NCI-H69 (cell line): ENCODE measurements at regions not wholly inside any gene's neighbourhood (a gene's known extent, or its start where the extent isn't known, plus 50 kb on each side); places are given as distances from the start of the nearest gene placed in this dataset.
A peak's percentile ranks its signal among the peaks of the same experiment; 100 is the strongest.
"Not testable (repeated sequence)": the region's sequence is repeated elsewhere in the genome, so short reads cannot be mapped to it uniquely, and the experiment has no call there.

Source experiments
- DNase-seq: peaks from one replicate; lab custom pipeline; 2025; lab: John Stamatoyannopoulos, UW

DNA sequence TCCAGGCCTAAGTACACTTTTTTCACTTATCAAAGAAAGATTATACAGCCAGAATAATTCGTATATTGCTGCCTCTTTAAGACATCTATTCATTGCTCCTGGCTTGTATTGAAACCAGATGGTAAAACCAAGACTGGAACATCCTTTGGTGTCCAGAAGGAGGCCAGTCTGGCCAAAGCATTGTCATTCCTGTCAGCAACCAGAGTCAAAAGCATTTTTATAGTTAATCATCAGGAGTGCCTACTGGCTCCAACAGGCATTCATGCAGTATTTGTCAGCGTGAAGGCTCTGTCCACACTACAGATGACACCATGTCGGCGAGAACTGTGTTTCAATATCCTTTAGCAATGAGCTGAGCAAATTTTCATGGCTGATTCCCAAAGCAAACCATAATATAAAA is 118.0 kb upstream of the G2E3 start:
- DNase-seq = peak; percentile 79

DNA sequence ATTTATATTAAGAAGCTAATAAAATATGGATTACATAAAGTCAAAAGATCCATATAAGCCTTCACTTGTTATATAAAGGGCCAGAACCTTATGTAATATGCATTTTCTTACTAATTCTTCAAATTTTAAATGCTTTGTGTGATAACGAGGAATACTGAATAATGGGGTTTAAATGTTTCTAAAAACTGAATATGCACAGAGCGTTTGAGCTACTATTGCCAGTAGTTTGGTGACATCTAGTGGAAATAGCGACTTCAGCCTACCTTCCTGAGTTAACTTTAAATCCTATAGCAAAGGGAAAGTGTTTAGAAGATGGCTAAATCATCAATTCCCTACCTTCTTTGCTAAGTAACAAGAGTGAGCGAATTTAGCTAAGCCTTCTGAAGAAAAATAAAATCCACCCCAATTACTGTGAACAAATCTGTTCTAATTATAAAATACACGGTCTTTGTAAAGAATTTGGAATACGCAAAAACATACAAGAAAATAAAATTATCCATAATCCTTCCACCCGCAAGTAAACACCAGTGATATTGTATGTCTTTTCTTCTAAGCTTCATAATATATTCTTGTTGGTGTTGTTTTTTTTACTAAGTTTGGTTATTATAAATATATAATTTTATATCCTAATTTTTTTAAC is 115.5 kb upstream of the G2E3 start:
- DNase-seq = peak; percentile 92

DNA sequence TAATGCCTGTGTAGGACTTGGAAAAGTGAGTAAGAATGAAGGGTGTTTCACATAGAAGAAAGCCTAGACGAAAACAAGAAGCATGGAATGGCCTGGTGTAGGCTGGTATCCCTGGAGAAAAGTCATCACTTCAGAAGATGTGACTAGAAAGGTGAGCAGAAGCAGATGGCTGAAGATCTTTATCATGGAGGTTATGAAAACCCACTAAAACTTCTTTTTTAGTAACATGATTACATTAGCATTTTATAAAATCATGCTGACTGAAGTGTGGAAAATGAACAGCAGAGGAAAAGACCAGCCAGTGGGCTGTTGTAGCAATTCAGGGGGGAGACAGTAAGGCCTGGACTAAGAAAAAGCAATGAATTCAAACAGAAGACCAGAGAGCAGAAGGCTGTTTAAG is 114.5 kb upstream of the G2E3 start:
- DNase-seq = peak; percentile 67

DNA sequence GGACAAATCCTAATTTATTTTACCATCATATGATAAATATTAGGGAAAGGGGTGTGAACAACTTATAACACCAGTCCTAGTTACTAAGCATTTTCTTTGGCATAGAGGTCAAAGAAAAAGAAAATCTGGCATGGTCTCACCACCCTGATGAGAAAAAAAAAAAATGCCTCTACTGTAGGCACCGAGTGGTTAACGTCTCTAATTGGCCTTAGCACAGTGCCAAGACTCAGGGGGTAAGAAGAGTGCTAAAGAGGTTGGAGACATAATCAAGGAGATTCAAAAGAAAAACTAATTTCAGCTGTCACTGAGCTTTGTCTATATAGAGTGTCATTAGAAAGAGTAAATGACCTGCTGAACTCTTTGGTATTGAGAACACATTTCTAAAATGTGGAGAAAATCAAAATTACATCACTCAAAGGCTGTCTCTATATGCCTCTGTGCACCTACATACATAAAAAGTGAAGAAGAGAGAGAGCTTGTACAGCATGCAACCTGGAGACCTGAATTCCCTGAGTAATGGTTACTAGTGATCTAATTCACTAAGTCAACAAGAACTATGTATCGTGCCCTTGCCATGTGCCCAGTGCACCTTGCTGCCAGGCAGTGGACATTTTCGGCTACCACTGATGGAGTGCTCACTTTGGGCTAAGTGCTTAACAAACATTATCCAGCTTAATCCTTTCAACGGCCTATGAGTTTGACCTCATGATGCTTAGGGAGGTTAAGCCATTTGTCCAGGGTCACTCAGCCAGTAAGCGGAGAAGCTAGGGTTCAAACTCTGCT is 113.8 kb upstream of the G2E3 start:
- peak; percentile 94 for DNase-seq

DNA sequence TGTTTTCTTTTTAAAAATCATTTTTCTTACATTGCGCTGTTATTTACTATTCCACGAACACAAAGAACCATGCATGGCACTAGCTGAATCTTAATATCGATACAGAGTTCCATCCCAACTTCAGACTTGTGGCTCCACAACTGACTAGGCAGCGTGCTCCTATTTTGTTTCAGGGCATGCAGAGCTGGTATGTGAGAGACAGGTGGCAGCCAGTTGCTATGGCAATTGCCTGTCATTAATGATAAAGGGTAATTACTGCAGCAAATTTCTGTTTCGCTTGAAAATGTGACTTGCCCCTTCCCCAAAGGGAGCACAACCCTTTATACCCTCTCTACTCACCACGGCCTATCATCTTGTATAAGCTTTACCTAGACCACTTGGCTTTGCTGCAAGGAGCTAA is 113.1 kb upstream of the G2E3 start:
- peak; percentile 82 for DNase-seq

DNA sequence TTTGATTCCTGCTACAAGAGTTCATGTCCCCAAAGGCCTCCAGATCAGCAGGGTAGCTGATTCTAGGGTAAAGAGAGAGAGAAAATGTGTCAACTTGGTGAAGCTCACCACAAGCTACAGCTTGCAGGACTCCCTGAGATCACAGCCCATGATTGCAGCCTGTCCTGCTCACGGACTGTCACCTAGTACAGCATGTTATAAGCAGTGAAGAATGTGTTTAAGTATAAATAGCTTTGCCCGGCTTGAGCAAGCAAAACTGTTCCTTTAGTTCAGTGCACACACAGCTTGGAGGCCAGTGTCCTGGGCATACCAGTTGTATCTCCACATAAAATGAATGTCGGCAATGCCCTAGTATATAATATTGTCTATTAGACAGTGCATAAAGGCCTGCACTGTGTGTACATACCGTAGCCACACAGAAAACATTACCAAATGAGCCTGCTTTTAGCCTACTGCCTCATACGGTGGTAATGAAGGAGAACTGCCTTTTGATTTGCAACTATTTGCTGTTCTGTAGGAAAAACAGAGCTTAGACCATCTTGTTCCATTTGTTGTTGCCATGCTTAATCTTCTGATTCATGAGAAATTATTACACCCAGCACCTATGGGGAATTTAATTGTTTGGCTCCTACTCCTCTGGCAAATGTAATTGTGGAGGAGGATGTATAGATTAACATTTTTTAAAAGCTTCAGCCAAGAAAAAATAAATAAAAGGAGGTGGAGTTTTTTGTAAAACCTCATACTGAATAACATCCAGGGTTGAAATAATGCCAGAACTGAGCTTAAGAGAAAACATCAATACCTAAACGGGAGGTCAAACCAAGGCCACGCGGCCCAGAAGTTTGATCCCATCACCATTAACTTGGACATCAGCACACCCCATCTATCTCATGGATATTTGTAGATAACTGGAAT is 108.1 kb upstream of the G2E3 start:
- peak; percentile 95 for DNase-seq

DNA sequence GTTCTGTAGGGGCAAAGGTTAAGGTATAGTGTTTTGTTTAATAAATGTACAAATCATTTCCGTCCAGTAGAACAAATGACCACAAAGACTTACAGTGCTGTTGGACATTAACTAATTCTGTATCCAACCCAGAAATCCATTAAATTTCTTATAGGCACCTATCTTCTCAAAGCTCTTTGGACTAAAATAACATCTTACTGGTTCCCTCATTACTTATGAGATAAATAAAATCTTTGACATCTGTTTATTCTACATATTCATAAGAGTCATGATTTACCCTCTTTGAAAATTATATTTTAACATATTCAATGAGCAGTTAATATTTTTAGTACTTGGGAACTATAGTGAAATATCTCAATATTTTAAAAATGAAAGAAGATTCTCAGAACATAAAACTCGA is 102.7 kb upstream of the G2E3 start:
- no peak for DNase-seq

DNA sequence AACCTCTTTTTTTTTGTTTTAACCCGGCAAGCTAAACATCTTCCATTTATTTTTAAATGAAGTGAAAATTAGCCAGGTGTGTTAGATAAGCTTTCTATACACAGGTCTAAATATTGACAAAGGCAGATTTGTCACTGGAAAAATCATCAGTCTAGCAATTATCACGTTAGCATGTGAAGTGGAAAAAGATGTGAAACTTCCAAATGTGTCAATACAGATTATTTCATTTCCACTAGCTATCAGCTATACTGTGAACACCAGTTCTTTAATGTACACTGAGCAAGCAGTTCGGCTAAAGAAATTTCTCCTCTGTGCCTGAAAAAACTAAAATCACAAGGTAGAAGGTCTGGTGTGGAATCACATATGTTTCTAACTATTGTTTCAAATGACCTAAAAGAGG is 96.6 kb upstream of the G2E3 start:
- DNase-seq = peak; percentile 34

DNA sequence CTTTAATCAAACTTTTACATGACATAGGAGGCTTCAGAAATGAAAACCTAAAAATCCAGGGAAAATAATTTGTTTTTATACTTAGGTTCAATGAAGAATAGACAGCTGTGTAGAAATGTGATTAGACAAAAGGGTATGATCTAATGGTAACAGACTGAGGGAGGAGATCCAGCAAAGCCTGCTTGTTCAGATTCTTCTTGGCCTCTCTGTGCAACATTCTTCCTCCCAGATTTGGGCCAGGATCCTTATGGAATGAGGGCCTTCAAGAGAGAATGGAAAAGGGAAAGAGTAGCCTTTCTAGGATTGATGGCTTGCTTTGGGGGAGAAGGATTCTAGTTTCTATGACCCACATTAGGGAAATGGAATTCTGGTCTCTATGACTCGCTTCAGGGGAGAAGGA is 94.5 kb upstream of the G2E3 start:
- no peak for DNase-seq

DNA sequence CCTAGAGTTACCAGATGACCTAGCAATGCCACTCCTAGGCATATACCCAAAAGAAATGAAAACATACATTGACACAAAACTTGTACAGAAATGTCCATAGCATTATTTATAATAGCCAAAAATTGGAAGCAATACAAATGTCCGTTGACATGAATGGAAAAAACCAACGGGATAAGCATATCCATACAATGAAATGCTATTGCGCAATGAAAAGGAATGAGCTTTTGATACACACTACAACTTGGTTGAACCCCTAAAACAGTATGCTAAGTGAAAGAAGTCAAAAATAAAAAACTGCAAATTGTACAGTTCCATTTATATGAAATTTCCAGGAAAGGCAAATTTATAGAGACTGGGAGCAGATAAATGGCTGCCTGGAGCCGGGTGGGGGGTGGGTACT is 90.6 kb upstream of the G2E3 start:
- no peak for DNase-seq

DNA sequence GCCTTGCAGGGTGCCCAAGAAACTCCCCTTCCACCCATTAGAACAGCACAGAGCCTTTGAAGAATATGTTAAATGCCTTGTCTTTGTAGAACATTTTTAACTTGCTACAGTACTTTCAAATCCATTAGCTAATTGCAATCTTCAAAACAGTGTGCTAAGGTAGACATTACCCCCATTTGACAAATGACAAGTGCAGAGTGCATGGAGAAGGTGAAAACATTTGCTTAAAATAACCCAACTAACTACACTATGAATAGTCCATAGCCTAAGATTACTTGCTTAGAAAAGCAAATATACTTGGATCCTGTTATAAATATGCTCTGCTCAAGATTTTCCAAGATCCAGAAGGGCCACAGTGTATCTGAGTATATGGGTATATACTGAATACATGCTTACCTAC is 87.0 kb upstream of the G2E3 start:
- DNase-seq = peak; percentile 36

DNA sequence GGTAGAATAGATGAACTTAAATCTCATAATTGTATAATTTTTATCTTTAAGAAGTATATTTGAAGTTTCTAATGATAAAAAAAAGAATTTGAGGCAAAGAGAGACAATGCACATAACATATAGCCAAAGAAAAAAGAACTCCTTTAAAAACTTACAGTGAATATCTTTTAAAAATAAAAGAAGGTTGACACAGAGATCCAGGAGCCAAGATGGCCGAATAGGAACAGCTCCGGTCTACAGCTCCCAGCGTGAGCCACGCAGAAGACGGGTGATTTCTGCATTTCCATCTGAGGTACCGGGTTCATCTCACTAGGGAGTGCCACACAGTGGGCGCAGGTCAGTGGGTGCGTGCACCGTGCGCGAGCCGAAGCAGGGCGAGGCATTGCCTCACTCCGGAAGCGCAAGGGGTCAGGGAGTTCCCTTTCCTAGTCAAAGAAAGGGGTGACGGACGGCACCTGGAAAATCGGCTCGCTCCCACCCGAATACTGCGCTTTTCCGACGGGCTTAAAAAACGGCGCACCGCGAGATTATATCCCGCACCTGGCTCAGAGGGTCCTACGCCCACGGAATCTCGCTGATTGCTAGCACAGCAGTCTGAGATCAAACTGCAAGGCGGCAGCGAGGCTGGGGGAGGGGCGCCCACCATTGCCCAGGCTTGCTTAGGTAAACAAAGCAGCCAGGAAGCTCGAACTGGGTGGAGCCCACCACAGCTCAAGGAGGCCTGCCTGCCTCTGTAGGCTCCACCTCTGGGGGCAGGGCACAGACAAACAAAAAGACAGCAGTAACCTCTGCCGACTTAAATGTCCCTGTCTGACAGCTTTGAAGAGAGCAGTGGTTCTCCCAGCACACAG is 84.9 kb upstream of the G2E3 start:
- DNase-seq = not testable (repeated sequence)

DNA sequence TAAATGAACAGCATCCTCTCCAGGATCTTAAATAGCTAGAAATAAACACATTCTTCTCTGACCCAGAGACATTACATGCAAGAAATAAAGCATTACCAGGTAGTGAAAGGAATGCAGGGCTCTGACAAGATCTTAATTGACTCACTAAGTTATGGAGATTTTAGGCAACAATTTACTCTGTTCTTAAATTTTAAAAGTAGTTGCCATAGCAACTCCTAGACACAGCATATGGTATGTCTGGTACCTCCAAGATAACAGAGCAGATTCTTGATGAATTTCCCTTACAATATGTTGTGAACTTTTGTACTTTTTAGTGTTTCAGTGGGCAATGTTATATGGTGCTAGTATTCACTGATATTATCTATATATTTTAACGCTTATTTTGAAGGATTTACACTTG is 76.7 kb upstream of the G2E3 start:
- no peak for DNase-seq

DNA sequence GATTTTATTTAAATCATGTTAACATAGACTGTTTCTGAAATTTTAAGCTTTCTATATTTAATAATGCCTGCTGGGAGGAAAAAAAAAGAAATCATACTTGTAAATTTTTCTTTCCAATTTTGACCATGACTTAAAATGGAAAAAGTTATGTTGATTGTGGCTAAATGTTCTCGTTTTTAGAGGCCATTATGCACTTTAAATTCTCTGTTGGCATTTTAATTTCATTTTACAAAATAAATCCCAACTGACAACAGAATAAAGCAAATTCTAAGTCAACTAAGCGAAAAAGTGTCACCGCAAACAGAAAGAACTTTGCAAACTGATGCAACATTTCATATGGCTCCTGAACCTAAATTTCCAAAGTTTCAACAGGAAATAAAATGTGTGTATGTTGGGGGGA is 74.8 kb upstream of the G2E3 start:
- DNase-seq = no peak

DNA sequence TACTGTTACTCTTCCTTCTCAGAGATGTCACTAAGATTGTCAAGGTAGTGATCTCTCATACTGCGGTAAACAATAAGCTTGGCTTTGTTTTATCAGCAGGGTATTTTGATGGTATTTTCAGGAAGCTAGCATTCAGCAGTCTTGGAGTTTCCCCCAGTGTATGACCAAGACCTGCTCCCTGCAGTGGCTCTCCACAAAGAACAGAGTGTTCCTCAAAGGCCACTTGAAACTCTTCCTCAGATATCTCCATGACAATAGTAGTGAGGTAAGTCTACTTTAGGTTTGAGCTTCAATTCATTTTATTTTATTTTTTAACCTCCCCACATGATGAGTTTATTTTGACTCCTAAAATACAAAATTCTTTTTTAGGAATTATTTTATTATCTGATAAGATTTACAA is 74.0 kb upstream of the G2E3 start:
- no peak for DNase-seq

DNA sequence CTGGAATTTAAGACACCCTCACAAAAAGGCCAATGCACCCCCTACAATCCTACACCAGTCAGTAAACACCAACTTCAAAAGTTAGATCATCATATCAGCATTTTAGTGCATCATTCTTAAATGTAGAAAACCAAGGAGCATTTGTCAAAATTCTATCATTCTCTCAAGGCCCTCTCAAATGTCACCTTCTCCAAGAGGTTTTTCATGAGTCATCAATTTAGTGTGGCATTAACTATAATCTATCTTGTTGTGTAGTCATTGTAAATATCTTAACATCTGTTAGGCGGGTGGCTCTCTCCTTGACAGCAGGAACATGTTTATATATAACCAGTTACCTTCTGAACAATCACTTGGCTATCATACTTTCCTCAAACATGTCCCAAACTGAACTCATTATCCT is 62.1 kb upstream of the G2E3 start:
- peak; percentile 52 for DNase-seq

DNA sequence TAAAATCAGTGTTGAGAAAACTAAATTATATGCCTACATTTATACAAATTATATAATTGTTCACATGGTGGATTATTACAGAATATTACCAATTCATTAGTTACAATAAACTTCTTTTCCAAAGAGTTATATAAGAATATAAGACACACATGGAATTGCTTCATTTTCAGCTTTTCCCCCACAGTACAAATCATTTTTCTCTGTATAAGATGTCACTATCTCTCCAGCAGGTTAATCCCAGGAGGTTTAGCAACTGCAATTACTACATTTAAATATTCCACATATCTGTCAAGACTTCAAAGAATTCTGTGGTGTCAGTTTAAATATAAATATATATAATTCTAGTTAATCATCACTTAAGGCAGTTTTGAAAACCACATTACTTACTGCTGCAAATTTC is 59.6 kb upstream of the G2E3 start:
- DNase-seq = peak; percentile 60

DNA sequence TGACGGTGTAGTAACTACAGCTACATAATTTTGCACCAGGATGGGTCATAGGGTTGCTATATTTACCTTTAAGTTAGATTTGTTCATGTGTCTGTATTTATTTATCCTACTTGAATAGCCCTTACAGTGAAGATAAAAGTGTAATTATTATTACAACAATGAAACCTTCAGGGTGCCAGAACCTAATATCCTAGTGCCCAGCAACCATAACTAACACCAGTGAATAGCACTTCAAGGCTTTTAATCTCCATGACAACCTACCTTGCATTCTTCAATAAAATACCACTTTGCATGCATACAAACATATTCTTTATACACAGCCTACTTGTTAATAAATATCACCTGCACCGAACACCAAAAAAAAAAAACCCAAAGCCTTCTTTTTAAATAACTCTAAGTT is 58.7 kb upstream of the G2E3 start:
- DNase-seq = peak; percentile 95

DNA sequence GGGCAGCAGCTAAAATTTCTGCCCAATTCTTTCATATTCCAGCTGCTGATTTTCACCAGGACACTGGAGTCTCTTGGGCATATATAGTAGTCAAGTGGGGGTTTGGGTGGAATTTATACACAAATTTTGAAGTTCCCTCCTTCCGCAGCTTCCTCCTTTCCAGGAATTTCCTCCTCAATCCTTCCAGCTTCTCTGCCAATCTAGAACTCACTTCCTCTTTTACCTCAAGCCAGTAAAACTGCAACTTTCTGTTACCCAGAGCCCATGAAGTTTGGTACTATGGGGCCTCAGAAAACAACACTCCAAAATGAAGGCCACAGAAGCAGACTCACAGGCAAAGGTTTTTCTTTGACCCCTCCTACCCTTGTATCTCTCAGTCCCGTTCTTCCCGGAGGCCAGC is 51.7 kb upstream of the G2E3 start:
- no peak for DNase-seq
